ENCODE measurements at regions not wholly inside any gene's neighbourhood (a gene's known extent, or its start where the extent isn't known, plus 50 kb on each side); places are given as distances from the start of the nearest gene placed in this dataset.

- no peak for TF ChIP-seq POLR2A (IDR thresholded peaks at IDR 0.05)
- no peak for TF ChIP-seq CTCF (IDR thresholded peaks at IDR 0.05)
Observed at GRCh38 chr13:91136806-91137205, 210.7 kb upstream of the MIR17HG start.

Data from esophagus squamous epithelium (tissue), 4 donors.